ENCODE measurements at regions not wholly inside any gene's neighbourhood (a gene's known extent, or its start where the extent isn't known, plus 50 kb on each side); places are given as distances from the start of the nearest gene placed in this dataset.

DNA sequence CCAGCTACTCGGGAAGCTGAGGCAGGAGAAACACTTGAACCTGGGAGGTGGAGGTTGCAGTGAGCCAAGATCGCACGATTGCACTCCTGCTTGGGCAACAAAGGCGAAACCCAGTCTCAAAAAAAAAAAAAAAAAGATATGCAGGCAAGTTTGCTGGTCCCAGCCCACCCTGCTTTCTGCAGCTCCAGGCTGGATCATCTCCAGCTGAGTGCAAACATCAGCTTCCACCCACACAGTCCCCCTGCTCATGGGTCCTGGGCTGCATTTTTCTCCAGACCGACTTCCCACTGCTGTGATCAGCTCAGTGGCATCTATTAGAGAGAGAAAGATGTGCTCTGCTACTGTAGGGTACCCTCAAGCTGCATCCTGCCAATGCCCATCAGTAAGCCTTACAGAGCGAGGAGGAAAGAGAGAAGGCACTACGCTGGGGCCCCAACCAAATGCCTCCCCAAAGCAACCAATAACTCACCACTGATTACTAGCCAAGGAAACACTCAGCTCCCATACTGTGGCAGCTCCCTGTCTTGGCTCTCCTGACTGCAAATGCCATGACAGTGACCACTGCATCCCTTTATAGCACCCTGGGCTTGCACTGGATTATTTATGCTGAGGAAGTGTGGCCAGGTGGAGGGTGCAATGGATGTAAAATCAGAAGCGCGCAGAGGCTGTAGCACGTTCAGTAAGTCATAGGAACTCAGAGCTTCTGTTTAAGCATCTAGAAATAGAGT, 170.9 kb upstream of the ZNF507 start:
- no peak overlapping the region for H3K4me3 ChIP-seq (ENCODE audit: low read length)
- no peak for DNase-seq (ENCODE audit: low read depth)
- TF ChIP-seq, protein P1, sequence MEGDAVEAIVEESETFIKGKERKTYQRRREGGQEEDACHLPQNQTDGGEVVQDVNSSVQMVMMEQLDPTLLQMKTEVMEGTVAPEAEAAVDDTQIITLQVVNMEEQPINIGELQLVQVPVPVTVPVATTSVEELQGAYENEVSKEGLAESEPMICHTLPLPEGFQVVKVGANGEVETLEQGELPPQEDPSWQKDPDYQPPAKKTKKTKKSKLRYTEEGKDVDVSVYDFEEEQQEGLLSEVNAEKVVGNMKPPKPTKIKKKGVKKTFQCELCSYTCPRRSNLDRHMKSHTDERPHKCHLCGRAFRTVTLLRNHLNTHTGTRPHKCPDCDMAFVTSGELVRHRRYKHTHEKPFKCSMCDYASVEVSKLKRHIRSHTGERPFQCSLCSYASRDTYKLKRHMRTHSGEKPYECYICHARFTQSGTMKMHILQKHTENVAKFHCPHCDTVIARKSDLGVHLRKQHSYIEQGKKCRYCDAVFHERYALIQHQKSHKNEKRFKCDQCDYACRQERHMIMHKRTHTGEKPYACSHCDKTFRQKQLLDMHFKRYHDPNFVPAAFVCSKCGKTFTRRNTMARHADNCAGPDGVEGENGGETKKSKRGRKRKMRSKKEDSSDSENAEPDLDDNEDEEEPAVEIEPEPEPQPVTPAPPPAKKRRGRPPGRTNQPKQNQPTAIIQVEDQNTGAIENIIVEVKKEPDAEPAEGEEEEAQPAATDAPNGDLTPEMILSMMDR (conservative IDR thresholded peaks at IDR 0.05; ENCODE audit: low read depth, low read length) = no peak

DNA sequence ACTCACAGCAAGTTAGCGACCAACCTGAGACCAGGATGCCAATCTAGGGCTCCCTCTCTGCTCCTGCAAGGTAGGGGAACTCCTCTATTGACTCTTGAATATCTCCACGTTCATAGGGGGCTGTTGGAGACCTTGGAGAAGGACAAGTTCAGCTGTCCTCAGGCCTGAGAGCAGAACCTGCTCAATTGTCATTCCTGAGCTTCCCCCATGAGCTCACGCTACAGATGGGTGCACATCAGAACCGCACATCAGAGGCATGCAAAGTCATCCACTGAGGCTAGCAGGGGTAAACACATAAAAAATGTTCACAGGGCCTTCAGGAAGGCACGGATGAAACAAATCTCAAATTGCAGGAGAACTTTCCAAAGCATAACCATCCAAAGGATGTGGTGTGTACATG, 168.8 kb upstream of the ZNF507 start:
- TF ChIP-seq, protein P1 (conservative IDR thresholded peaks at IDR 0.05; ENCODE audit: low read depth, low read length) = no peak
- no peak overlapping the region for H3K4me3 ChIP-seq (ENCODE audit: low read length)
- no peak for DNase-seq (ENCODE audit: low read depth)

DNA sequence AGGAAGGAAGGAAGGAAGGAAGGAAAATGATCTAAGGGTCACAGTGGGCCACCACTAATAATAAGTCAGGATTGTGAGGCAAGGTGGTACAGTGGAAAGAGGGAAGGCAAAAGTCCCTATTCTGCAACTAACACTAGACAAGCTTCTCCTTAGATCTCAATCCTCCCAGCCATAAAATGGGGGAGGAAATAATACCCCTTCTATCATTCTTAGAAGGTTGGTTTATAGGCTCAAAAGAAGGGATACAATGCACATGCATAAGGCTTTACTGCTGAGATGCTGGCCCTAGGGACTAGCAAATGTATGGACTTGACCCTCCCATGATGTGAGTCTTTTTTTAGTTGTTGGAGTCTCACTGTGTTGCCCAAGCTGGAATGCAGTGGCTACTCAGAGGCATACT, 167.7 kb upstream of the ZNF507 start:
- DNase-seq (ENCODE audit: low read depth) = no peak
- TF ChIP-seq, protein P1 (conservative IDR thresholded peaks at IDR 0.05; ENCODE audit: low read depth, low read length) = no peak

DNA sequence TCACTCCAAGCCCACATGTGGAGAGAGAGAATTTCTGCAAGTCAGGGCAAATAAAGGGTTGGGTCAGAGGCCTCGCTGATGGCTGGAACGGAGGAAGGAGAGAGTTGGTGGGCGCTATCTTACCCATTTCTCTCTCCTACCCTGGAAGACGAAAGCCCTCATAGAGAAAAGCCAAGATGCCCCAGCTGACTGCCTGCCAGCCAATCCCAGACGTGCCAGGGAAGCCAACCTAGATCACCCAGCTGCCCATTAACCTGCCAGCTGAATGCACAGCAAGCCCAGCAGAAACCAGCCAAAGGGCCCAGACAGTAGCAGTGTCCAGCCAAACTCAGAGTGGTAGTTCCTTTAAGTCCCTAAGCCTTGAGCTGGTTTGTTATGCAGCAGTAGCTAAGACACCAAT, 167.0 kb upstream of the ZNF507 start:
- TF ChIP-seq, protein P1 (conservative IDR thresholded peaks at IDR 0.05; ENCODE audit: low read depth, low read length) = no peak
- no peak for DNase-seq (ENCODE audit: low read depth)
- H3K4me3 ChIP-seq (ENCODE audit: low read length) = no peak overlapping the region

More for the DNA sequence above, 167.7 kb upstream of the ZNF507 start:
- H3K4me3 ChIP-seq (ENCODE audit: low read length) = no peak overlapping the region

DNA sequence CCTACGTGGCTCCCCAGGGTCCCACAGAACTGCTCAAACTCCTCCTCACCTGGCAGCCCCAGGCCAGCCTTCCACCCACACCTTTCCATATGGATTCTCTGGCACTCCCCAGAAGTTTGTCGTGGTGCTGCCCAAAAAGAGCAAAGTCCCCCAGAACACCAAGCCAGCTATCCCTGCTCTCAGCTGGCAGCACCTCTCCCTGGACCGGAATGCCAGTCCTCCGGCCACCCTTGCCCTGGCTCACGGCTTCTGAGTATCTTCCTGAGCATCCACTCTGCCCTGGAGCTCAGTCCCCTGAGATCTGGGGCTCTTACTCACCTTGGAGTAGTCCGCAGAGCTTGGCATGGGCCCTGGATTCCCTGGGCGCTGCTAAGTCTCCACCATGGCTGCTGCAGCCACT, 166.5 kb upstream of the ZNF507 start:
- H3K4me3 ChIP-seq (ENCODE audit: low read length) = no peak overlapping the region
- TF ChIP-seq, protein P1 (conservative IDR thresholded peaks at IDR 0.05; ENCODE audit: low read depth, low read length) = no peak
- DNase-seq (ENCODE audit: low read depth) = no peak

DNA sequence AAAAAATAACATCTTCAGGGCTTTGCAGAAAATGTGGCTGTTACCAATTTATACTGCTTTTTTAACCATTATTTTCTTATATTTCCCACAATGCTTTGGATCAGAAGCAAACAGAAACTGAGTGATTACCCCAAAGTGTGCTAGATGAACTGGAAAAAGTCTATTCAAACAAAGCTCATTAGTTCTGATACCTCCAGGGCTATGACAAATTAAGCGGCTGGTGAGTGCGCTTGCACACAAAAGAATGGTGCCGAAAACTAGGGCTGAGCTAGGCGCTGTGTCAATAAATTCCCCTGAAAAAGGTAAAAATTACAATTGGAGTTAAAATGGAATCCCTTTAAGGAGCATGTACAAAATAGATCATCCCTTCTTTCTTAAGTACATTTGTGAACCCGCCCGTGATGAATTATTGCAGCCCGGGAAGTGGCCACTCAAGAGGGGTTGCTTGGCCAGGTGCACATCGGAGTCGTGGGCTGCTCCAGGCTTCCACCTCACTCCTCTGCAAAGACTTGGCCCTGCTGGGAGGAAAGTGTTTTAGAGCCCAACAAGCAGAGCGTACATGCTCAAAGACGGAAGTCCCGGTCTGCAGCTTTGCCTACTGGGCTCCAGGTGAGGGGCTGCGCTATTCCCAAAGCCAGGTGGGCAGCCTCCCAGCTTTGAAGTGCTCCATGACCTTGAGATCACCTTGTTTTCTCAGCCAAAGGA, 164.0 kb upstream of the ZNF507 start:
- DNase-seq (ENCODE audit: low read depth) = no peak
- TF ChIP-seq, protein P1 (conservative IDR thresholded peaks at IDR 0.05; ENCODE audit: low read depth, low read length) = no peak
- H3K4me3 ChIP-seq (ENCODE audit: low read length) = no peak overlapping the region
